ENCODE measurements at regions not wholly inside any gene's neighbourhood (a gene's known extent, or its start where the extent isn't known, plus 50 kb on each side); places are given as distances from the start of the nearest gene placed in this dataset.
"Not testable (repeated sequence)": the region's sequence is repeated elsewhere in the genome, so short reads cannot be mapped to it uniquely, and the experiment has no call there.

DNA sequence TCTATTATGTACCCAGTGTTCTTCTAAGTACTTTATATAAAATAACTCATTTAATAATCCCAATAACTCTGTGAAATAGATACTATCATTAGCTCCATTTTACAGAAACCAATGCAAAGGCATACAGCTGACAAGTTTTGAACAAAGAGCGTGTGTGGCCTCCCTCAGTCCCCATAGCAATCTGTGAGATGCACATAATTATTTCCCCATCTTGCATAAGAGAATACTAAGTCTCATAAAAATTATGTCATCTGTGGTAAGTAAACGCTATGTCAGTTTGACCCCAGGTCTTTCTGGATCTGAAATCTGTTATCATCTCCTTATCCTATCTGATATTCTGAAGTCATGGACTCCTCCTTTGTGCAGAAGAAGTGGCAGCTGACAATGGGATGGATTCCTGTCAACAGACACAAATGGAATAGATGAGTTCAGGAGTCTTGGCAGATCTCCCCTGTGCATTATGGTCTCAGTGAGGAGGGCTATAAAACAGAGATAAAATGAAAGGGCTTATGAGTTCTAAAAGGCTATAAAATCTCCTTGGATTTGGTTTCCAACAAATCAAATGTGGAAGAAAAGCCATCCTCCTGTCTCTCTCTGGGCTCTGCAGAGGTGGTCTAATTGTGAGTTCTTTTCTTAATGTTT, 162.5 kb upstream of the TLE4 start:
- TF ChIP-seq CTCF (IDR thresholded peaks at IDR 0.05): no peak
- no peak for DNase-seq (ENCODE audit: low spot score)
- H3K27ac ChIP-seq: no peak overlapping the region
- no peak overlapping the region for H3K4me3 ChIP-seq

DNA sequence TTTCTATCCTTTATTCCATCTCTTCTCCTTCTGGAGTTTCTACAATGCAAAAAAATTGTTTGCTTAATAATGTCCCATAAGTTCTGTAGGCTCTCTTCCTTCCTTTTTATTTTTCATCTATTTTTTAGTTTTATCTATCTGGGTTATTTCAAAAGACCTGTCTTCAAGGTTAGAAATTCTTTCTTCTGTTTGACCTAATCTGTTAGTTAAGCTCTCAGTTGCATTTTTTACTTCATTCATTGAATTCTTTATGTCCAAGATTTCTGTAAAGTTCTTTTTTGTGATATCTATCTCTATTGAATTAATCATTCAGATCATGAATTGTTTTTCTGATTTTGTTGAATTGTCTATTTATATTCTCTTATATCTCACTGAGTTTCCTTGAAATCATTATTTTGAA, 145.9 kb upstream of the TLE4 start:
- no peak for TF ChIP-seq CTCF (IDR thresholded peaks at IDR 0.05)
- no peak for DNase-seq (ENCODE audit: low spot score)
- no peak overlapping the region for H3K4me3 ChIP-seq
- H3K27ac ChIP-seq: no peak overlapping the region

DNA sequence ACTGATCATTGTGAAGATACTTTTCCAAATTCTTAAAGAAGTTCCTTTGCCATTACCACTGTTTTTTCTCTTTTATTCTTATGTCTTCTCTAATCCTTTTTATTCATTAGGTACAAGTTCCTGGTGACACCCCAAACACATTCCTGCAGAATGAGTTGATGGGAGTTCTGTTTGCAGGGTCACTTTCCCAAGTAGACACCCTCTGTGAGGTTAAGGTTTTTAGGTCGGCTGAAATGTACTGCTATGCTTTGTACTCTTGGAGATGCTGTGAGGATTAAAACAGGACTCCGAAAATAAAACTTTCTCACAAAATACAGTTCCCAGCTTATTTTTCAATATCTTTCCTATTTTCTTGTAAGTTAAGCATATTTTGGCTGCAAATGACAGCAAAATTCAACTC, 143.3 kb upstream of the TLE4 start:
- no peak overlapping the region for H3K27ac ChIP-seq
- no peak for TF ChIP-seq CTCF (IDR thresholded peaks at IDR 0.05)
- H3K4me3 ChIP-seq: no peak overlapping the region
- no peak for DNase-seq (ENCODE audit: low spot score)

DNA sequence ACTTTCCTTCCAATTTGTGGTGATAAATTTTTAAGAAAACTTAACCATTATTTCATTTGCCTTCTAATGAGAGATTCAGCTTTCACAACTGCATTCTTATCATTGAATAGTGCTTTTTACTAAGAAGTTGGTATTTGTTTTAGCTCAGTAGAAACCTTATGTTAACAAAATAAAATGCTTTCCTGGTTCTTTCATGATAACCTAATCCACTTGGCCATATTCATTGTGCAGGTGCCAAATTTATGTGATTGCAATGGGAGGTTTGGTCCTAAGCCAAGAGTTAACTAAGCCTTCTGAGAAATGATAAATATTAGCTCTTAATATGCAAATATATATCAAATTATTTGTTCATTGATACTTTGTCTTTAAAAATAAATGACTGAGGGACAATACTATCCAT, 141.1 kb upstream of the TLE4 start:
- H3K4me3 ChIP-seq: no peak overlapping the region
- no peak overlapping the region for H3K27ac ChIP-seq
- TF ChIP-seq CTCF (IDR thresholded peaks at IDR 0.05): no peak
- no peak for DNase-seq (ENCODE audit: low spot score)

DNA sequence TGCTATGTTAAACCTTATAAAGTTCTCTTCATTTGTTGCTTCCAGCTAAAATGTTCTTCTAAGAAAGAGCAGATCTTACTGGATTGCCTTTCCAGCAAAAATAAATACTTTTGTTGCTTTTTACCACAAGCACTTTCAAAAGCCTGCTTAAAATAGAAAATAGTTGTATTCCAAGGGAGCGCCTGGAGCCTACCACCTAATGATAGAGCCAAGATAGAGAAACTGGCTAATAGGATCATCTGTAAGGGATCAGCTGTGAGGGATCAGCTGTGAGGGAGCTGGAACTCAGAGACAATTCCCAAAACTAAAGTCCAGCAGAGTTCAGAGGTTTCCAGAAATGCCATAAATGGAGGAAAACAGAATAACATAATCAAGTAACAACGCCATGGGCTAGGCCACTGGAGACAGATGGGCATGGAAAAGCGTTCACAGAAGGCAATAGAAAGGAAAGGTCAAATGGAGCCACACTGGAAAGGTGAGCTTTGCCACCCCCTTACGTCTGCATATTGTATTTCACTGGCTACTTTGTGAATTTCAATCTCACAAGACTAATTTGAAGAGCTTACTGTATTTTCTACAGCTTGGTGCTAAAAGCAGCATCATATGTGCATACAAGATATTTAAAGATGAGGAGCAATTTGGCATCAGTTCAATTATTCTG, 140.6 kb upstream of the TLE4 start:
- TF ChIP-seq CTCF (IDR thresholded peaks at IDR 0.05): no peak
- H3K4me3 ChIP-seq: no peak overlapping the region
- H3K27ac ChIP-seq: no peak overlapping the region
- no peak for DNase-seq (ENCODE audit: low spot score)

DNA sequence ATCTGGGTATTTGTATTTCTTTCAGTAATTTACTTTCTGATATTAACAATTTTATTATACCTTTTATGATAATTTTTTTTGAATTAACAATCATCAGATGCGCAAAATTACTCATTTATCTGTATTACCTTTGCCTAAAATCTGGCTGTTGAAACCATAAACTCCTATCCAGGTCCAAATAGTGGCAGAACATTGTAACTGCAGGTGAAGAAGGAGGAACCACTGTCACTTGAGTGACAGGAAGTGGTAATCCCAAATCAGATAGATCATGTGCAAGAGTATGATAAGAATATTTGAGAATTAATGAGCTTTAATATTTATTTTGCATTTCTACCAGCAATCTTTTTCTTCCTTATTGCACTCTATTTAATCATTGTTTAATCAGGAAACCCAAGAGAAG, 139.3 kb upstream of the TLE4 start:
- DNase-seq (ENCODE audit: low spot score): no peak
- H3K27ac ChIP-seq: no peak overlapping the region
- no peak overlapping the region for H3K4me3 ChIP-seq
- no peak for TF ChIP-seq CTCF (IDR thresholded peaks at IDR 0.05)

- Histone ChIP-seq H3K27ac (no peak overlapping the region), H3K4me3 (no peak overlapping the region)
- no peak for TF ChIP-seq CTCF (IDR thresholded peaks at IDR 0.05)
- DNase-seq (ENCODE audit: low spot score): no peak
Measured at GRCh38 chr9:79433703-79434102, 138.1 kb upstream of the TLE4 start.

DNA sequence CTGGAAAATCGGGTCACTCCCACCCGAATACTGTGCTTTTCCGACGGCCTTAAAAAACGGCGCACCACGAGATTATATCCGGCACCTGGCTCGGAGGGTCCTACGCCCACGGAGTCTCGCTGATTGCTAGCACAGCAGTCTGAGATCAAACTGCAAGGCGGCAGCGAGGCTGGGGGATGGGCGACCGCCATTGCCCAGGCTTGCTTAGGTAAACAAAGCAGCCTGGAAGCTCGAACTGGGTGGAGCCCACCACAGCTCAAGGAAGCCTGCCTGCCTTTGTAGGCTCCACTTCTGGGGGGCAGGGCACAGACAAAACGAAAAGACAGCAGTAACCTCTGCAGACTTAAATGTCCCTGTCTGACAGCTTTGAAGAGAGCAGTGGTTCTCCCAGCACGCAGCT, 132.5 kb upstream of the TLE4 start:
- not testable (repeated sequence) for DNase-seq (ENCODE audit: low spot score); H3K4me3 ChIP-seq; H3K27ac ChIP-seq

Data from coronary artery (tissue), 2 donors.